HepG2 (cell line): ENCODE measurements at regions not wholly inside any gene's neighbourhood (a gene's known extent, or its start where the extent isn't known, plus 50 kb on each side); places are given as distances from the start of the nearest gene placed in this dataset.

Source experiments
- ATAC-seq: fragments of 200-7000 bp; cut with Tn5 transposase; 3 replicates; pipeline ENCODE4 v1.9.1; 2020; ENCODE audit warnings: mild to moderate bottlenecking, moderate library complexity
- BruUV-seq: library from RNA; stranded (reverse); fragments of 400-500 nt; replicated peaks from 2 replicates; lab custom pipeline; 2021; lab: Mats Ljungman, UMichigan
- CTCF ChIA-PET: fragments of 300-600 bp; formaldehyde crosslinking; extraction: SDS; loops from one replicate; lab custom pipeline; 2021; ENCODE audit warnings: low total read pairs, inconsistent platforms, low intra/inter-chr PET ratio; lab: Yijun Ruan, JAX
- POLR2A ChIA-PET: fragments of 350-600 bp; sonication (Branson Sonifier 250); formaldehyde crosslinking; loops from one replicate; lab custom pipeline; 2020; ENCODE audit warnings: antibody characterized with exemption, inconsistent platforms; lab: Yijun Ruan, JAX
- DNase-seq: peaks from one replicate; pipeline ENCODE4 v3.0.0-alpha.2; 2015; ENCODE audit warnings: low spot score
- FAIRE-seq: peaks from 3 replicates; lab custom pipeline; 2011; peaks lifted over from hg19 to GRCh38; lab: Jason Lieb, UNC
- H2AFZ ChIP-seq: one replicate; pipeline ENCODE4 v1.6.1; 2011; ENCODE audit warnings: low read length, inconsistent platforms
- H3K27ac ChIP-seq: fragments of 300-600 bp; 3 replicates; pipeline ENCODE4 v1.8.0; 2011; ENCODE audit warnings: mixed run types, mild to moderate bottlenecking, mixed read lengths, low read length, inconsistent platforms; ENCODE audit not compliant: insufficient read depth; ENCODE audit errors: extremely low read length
- H3K27me3 ChIP-seq, 2 experiments: fragments of 200-600 bp in 1 of 2; 2 replicates in 1 of 2; 3 replicates in 1 of 2; pipeline versions ENCODE4 v1.6.0 to v1.8.0; 2011; ENCODE audit warnings: low read length in 2 of 2, mild to moderate bottlenecking in 2 of 2, moderate library complexity in 2 of 2, inconsistent platforms in 1 of 2; ENCODE audit not compliant: insufficient read depth in 2 of 2, control insufficient read depth in 1 of 2
- H3K36me3 ChIP-seq, 2 experiments: fragments of 200-600 bp in 1 of 2; replicated peaks in 1 of 2; 2 replicates in 1 of 2; 3 replicates in 1 of 2; pipeline versions ENCODE4 v1.5.1 to v1.8.0; 2011; ENCODE audit warnings: low read length in 2 of 2, inconsistent platforms in 1 of 2; ENCODE audit not compliant: insufficient read depth in 2 of 2, control insufficient read depth in 1 of 2
- H3K4me1 ChIP-seq: 2 replicates; pipeline ENCODE4 v1.5.1; 2012; ENCODE audit warnings: low read length, inconsistent platforms; ENCODE audit not compliant: insufficient read depth
- H3K4me2 ChIP-seq: 2 replicates; pipeline ENCODE4 v1.6.0; 2011; ENCODE audit warnings: low read depth, low read length, inconsistent platforms
- H3K4me3 ChIP-seq, 3 experiments: fragments of 200-600 bp in 1 of 3; sonication (generic), shearing (Covaris generic) in 1 of 3; replicated peaks in 1 of 3; 2 replicates each; pipeline ENCODE4 v1.5.1; 2011 to 2016; ENCODE audit warnings: low read length in 3 of 3, inconsistent platforms in 2 of 3, low read depth in 2 of 3, mild to moderate bottlenecking in 2 of 3, control low read depth in 1 of 3, mixed read lengths in 1 of 3; ENCODE audit not compliant: insufficient read depth in 1 of 3
- H3K79me2 ChIP-seq: one replicate; pipeline ENCODE4 v1.6.1; 2011; ENCODE audit warnings: low read length, inconsistent platforms; ENCODE audit not compliant: insufficient read depth
- H3K9ac ChIP-seq: 2 replicates; pipeline ENCODE4 v1.6.0; 2011; ENCODE audit warnings: mild to moderate bottlenecking, low read depth, low read length, inconsistent platforms; ENCODE audit not compliant: insufficient read depth
- H3K9me3 ChIP-seq: 2 replicates; pipeline ENCODE4 v1.5.1; 2012; ENCODE audit warnings: mild to moderate bottlenecking, low read length
- H4K20me1 ChIP-seq: 2 replicates; pipeline ENCODE4 v1.6.0; 2011; ENCODE audit warnings: inconsistent platforms, mild to moderate bottlenecking, low read length, moderate library complexity; ENCODE audit not compliant: insufficient read depth
- ATF1 ChIP-seq: IDR thresholded peaks from 2 replicates; pipeline ENCODE4 v1.6.1; 2016; ENCODE audit warnings: mild to moderate bottlenecking, control low read depth
- BRCA1 ChIP-seq: sonication (generic); formaldehyde crosslinking; IDR thresholded peaks from 2 replicates; pipeline ENCODE4 v1.4.0; 2020; ENCODE audit warnings: missing genetic modification reagents
- BRF2 ChIP-seq: sonication (generic); formaldehyde crosslinking; IDR thresholded peaks from 2 replicates; pipeline ENCODE4 v1.8.1; 2022; ENCODE audit warnings: mild to moderate bottlenecking, missing genetic modification reagents
- CEBPZ ChIP-seq: IDR thresholded peaks from 2 replicates; pipeline ENCODE4 v1.6.1; 2012; ENCODE audit warnings: low read length, improper control_type of control experiment
- DRAP1 ChIP-seq: IDR thresholded peaks from 2 replicates; pipeline ENCODE4 v1.6.1; 2016; ENCODE audit warnings: missing genetic modification reagents, missing compliant biosample characterization
- ISL2 ChIP-seq: sonication (generic); formaldehyde crosslinking; IDR thresholded peaks from 2 replicates; pipeline ENCODE4 v1.5.0; 2020; ENCODE audit warnings: missing genetic modification reagents
- JDP2 ChIP-seq: sonication (generic); formaldehyde crosslinking; IDR thresholded peaks from 2 replicates; pipeline ENCODE4 v1.8.1; 2022; ENCODE audit warnings: missing genetic modification reagents, borderline replicate concordance
- NFKBIZ ChIP-seq: IDR thresholded peaks from 2 replicates; pipeline ENCODE4 v1.6.1; 2018; ENCODE audit warnings: missing genetic modification reagents, missing compliant biosample characterization
- NRL ChIP-seq: sonication (generic); formaldehyde crosslinking; IDR thresholded peaks from 2 replicates; pipeline ENCODE4 v1.5.0; 2020; ENCODE audit warnings: missing genetic modification reagents, mild to moderate bottlenecking, moderate library complexity, borderline replicate concordance
- PRMT3 ChIP-seq: sonication (generic); formaldehyde crosslinking; IDR thresholded peaks from 2 replicates; pipeline ENCODE4 v1.8.1; 2022; ENCODE audit warnings: low read depth, mild to moderate bottlenecking, moderate library complexity, missing genetic modification reagents, borderline replicate concordance
- STAG1 ChIP-seq: sonication (generic); formaldehyde crosslinking; IDR thresholded peaks from 2 replicates; pipeline ENCODE4 v1.4.0; 2020; ENCODE audit warnings: missing genetic modification reagents
- TFDP2 ChIP-seq: sonication (generic); formaldehyde crosslinking; IDR thresholded peaks from 2 replicates; pipeline ENCODE4 v1.4.0; 2020; ENCODE audit warnings: missing genetic modification reagents
- TRIM24 ChIP-seq: sonication (generic); formaldehyde crosslinking; IDR thresholded peaks from 2 replicates; pipeline ENCODE4 v1.8.0; 2022; ENCODE audit warnings: mild to moderate bottlenecking, missing genetic modification reagents
- ZNF275 ChIP-seq: sonication (generic); formaldehyde crosslinking; IDR thresholded peaks from 2 replicates; pipeline ENCODE4 v1.8.0; 2022; ENCODE audit warnings: missing genetic modification reagents, mild to moderate bottlenecking, inconsistent platforms, borderline replicate concordance
- ZNF839 ChIP-seq: sonication (generic); formaldehyde crosslinking; IDR thresholded peaks from 2 replicates; pipeline ENCODE4 v1.4.0; 2020; ENCODE audit warnings: missing genetic modification reagents, mild to moderate bottlenecking, borderline replicate concordance
- WGBS: methylation state at CpG from one replicate; pipeline ENCODE4 v1.1.6; 2017; ENCODE audit warnings: low lambda C conversion rate; 5-methylcytosine and 5-hydroxymethylcytosine counted together
- in situ Hi-C: cut with HindIII; loops from 2 replicates; pipeline ENCODE4 v1.10.0; 2017; ENCODE audit warnings: low pct_unique_long_range_greater_than_20kb; ENCODE audit not compliant: extremely low pct_ligation_motif_present
- intact Hi-C: fragments of 100-400 bp; cut with micrococcal nuclease; formaldehyde crosslinking; loops from one replicate; pipeline ENCODE4 v1.10.0; 2022; ENCODE audit not compliant: unreplicated experiment

- TF ChIP-seq DRAP1 (no peak), TFDP2 (no peak), PRMT3 (CRISPR knock-in tag) (no peak), ATF1 (CRISPR knock-in tag) (no peak), TRIM24 (CRISPR knock-in tag) (no peak), ZNF839 (CRISPR knock-in tag) (no peak), STAG1 (CRISPR knock-in tag) (no peak), NFKBIZ (CRISPR knock-in tag) (no peak), BRF2 (CRISPR knock-in tag) (no peak), NRL (CRISPR knock-in tag) (no peak)
Observed at GRCh38 chr5:67483453-67484030, 286.9 kb upstream of the CD180 start (continued).

GRCh38 chr5:67481362-67481761, 284.8 kb upstream of the CD180 start:
- no peak for DNase-seq
- CTCF ChIA-PET: no interaction called here
- no peak for ATAC-seq
- TF ChIP-seq ZNF275 (CRISPR knock-in tag) (no peak), JDP2 (CRISPR knock-in tag) (no peak), BRCA1 (no peak), CEBPZ (no peak), ISL2 (CRISPR knock-in tag) (no peak)

More at GRCh38 chr5:67481362-67481761, 284.8 kb upstream of the CD180 start:
- in situ Hi-C loops: no loop called here
- Histone ChIP-seq H3K9me3 (no peaks in the 10 kb centered on the region), H3K4me1 (no peaks in the 10 kb centered on the region), H3K27ac (no peak overlapping the region), H3K4me3 (no peak overlapping the region), H3K36me3 (no peaks in the 10 kb centered on the region), H3K27me3 (no peaks in the 10 kb centered on the region), H3K79me2 (no peaks in the 10 kb centered on the region), H3K4me2 (no peak overlapping the region), H4K20me1 (no peaks in the 10 kb centered on the region), H3K9ac (no peak overlapping the region), H2AFZ (no peak overlapping the region)
- no peak for FAIRE-seq
- 86% methylated on average over 1 of the region's 1 CpG for WGBS
- POLR2A ChIA-PET: no interaction called here
- BruUV-seq: no TSS peak
- intact Hi-C loops: no loop called here
